ENCODE measurements at regions not wholly inside any gene's neighbourhood (a gene's known extent, or its start where the extent isn't known, plus 50 kb on each side); places are given as distances from the start of the nearest gene placed in this dataset.

DNA sequence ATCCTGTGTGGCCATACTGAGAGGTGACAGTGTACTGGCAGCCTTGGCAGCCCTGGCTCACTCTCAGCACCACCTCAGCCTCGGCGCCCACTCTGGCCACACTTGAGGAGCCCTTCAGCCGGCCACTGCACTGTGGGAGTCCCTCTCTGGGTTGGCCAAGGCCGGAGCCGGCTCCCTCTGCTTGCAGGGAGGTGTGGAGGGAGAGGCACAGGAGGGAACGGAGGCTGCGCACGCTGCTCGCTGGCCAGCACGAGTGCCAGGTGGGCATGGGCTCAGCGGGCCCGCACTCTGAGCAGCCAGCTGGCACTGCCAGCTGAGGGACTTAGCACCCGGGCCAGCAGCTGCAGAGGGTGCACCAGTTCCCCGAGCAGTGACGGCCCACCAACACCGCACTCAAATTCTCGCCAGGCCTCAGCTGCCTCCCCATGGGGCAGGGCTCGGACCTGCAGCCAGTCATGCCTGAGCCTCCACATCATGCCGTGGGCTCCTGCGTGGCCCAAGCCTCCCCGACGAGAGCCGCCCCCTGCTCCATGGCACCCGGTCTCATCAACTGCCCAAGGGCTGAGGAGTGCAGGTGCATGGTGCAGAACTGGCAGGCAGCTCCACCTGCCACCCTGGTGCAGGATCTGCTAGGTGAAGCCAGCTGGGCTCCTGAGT is 184.4 kb upstream of the TOX3 start:
- FAIRE-seq: no peak

DNA sequence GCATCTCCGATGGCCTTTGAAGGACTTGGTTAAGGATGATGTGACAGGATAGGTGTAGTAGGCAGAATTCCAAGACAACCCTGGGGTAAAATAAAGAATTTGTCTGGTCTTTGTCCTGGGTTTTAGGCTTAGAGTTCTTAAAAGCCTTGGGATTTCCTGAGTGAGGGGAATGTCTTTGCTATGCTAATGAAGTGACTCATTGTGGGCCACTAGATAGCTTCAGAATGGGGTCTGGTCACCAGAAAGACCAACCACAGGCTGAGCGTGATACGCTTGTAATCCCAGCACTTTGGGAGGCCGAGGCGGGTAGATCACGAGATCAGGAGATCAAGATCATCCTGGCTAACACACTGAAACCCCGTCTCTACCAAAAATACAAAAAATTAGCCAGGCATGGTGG is 182.8 kb upstream of the TOX3 start:
- H3K36me3 ChIP-seq (ENCODE audit: insufficient read depth, low read length): no peaks in the 10 kb centered on the region
- Mint-ChIP-seq H3K36me3 (ENCODE audit: low read depth, unreplicated experiment) (no peaks in the 10 kb centered on the region), H3K4me3 (ENCODE audit: unreplicated experiment) (no peak overlapping the region), H3K4me1 (ENCODE audit: low read depth, unreplicated experiment) (no peaks in the 10 kb centered on the region), H3K27me3 (ENCODE audit: low read depth, unreplicated experiment) (no peaks in the 10 kb centered on the region), H3K9me3 (ENCODE audit: unreplicated experiment) (peaks cover 5% of the 10 kb centered on the region), H3K27ac (ENCODE audit: unreplicated experiment) (no peak overlapping the region)
- H2AFZ ChIP-seq (ENCODE audit: low read depth, low read length): no peak overlapping the region
- no peak for TF ChIP-seq EZH2 (IDR thresholded peaks at IDR 0.05; ENCODE audit: insufficient read depth, low read length)
- TF ChIP-seq, protein P1, sequence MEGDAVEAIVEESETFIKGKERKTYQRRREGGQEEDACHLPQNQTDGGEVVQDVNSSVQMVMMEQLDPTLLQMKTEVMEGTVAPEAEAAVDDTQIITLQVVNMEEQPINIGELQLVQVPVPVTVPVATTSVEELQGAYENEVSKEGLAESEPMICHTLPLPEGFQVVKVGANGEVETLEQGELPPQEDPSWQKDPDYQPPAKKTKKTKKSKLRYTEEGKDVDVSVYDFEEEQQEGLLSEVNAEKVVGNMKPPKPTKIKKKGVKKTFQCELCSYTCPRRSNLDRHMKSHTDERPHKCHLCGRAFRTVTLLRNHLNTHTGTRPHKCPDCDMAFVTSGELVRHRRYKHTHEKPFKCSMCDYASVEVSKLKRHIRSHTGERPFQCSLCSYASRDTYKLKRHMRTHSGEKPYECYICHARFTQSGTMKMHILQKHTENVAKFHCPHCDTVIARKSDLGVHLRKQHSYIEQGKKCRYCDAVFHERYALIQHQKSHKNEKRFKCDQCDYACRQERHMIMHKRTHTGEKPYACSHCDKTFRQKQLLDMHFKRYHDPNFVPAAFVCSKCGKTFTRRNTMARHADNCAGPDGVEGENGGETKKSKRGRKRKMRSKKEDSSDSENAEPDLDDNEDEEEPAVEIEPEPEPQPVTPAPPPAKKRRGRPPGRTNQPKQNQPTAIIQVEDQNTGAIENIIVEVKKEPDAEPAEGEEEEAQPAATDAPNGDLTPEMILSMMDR (IDR thresholded peaks at IDR 0.05; ENCODE audit: insufficient read depth, low read depth, low read length): no peak
- H3K27me3 ChIP-seq (ENCODE audit: insufficient read depth, low read length): no peaks in the 10 kb centered on the region
- DNase-seq (ENCODE audit: low read depth) (no peak), FAIRE-seq (no peak)
- H3K4me1 ChIP-seq (ENCODE audit: insufficient read depth, low read length): no peaks in the 10 kb centered on the region
- no peaks in the 10 kb centered on the region for H3K9me3 ChIP-seq (ENCODE audit: insufficient read depth, low read depth, low read length)
- H3K79me2 ChIP-seq (ENCODE audit: insufficient read depth, low read length): no peaks in the 10 kb centered on the region
- no peak overlapping the region for H3K4me2 ChIP-seq (ENCODE audit: low read length)
- H4K20me1 ChIP-seq (ENCODE audit: insufficient read depth, low read length): no peaks in the 10 kb centered on the region
- no peak overlapping the region for H3K27ac ChIP-seq (ENCODE audit: low read depth, low read length)
- H3K9ac ChIP-seq (ENCODE audit: low read length): no peak overlapping the region
- no peak overlapping the region for H3K4me3 ChIP-seq (ENCODE audit: insufficient read depth, low read depth, low read length)

More for the DNA sequence above, 184.4 kb upstream of the TOX3 start:
- Mint-ChIP-seq H3K27me3 (ENCODE audit: low read depth, unreplicated experiment) (peaks cover 5% of the 10 kb centered on the region), H3K27ac (ENCODE audit: unreplicated experiment) (no peak overlapping the region), H3K36me3 (ENCODE audit: low read depth, unreplicated experiment) (no peaks in the 10 kb centered on the region), H3K9me3 (ENCODE audit: unreplicated experiment) (peaks cover 5% of the 10 kb centered on the region), H3K4me1 (ENCODE audit: low read depth, unreplicated experiment) (no peaks in the 10 kb centered on the region), H3K4me3 (ENCODE audit: unreplicated experiment) (no peak overlapping the region)
- no peaks in the 10 kb centered on the region for H3K9me3 ChIP-seq (ENCODE audit: insufficient read depth, low read depth, low read length)
- no peak overlapping the region for H3K4me3 ChIP-seq (ENCODE audit: insufficient read depth, low read depth, low read length)
- H3K36me3 ChIP-seq (ENCODE audit: insufficient read depth, low read length): no peaks in the 10 kb centered on the region
- no peaks in the 10 kb centered on the region for H3K27me3 ChIP-seq (ENCODE audit: insufficient read depth, low read length)
- no peak for DNase-seq (ENCODE audit: low read depth)
- H3K9ac ChIP-seq (ENCODE audit: low read length): no peak overlapping the region
- no peak overlapping the region for H3K27ac ChIP-seq (ENCODE audit: low read depth, low read length)
- H3K4me2 ChIP-seq (ENCODE audit: low read length): no peak overlapping the region
- no peaks in the 10 kb centered on the region for H3K79me2 ChIP-seq (ENCODE audit: insufficient read depth, low read length)
- H2AFZ ChIP-seq (ENCODE audit: low read depth, low read length): no peak overlapping the region
- H4K20me1 ChIP-seq (ENCODE audit: insufficient read depth, low read length): no peaks in the 10 kb centered on the region
- TF ChIP-seq, protein P1 (IDR thresholded peaks at IDR 0.05; ENCODE audit: insufficient read depth, low read depth, low read length): no peak
- TF ChIP-seq EZH2 (IDR thresholded peaks at IDR 0.05; ENCODE audit: insufficient read depth, low read length): no peak
- H3K4me1 ChIP-seq (ENCODE audit: insufficient read depth, low read length): no peaks in the 10 kb centered on the region

DNA sequence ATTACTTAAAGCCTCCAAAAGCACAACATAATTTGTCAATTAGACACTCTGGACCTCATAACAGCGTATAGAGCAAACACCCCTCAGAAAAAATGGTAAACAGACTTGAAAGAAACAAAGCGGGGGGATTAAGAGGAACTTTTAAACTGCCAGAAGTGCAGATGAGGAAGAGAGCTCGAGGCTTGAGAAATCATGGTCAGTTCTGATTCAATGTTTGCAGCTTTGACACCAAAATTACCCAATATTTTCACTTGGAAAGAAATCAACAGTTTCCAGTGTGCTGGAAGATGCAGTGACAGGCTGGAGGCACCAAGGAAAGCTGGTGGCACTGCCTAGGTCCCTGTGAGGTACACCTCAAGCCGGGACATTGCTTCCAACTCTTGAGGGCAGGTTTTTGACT is 180.9 kb upstream of the TOX3 start:
- H3K4me1 ChIP-seq (ENCODE audit: insufficient read depth, low read length): no peaks in the 10 kb centered on the region
- TF ChIP-seq, protein P1 (IDR thresholded peaks at IDR 0.05; ENCODE audit: insufficient read depth, low read depth, low read length): no peak
- TF ChIP-seq EZH2 (IDR thresholded peaks at IDR 0.05; ENCODE audit: insufficient read depth, low read length): no peak
- H4K20me1 ChIP-seq (ENCODE audit: insufficient read depth, low read length): no peaks in the 10 kb centered on the region
- no peak overlapping the region for H3K4me2 ChIP-seq (ENCODE audit: low read length)
- H3K79me2 ChIP-seq (ENCODE audit: insufficient read depth, low read length): no peaks in the 10 kb centered on the region
- Mint-ChIP-seq H3K27ac (ENCODE audit: unreplicated experiment) (no peak overlapping the region), H3K36me3 (ENCODE audit: low read depth, unreplicated experiment) (no peaks in the 10 kb centered on the region), H3K9me3 (ENCODE audit: unreplicated experiment) (peaks cover 5% of the 10 kb centered on the region), H3K27me3 (ENCODE audit: low read depth, unreplicated experiment) (no peaks in the 10 kb centered on the region), H3K4me3 (ENCODE audit: unreplicated experiment) (no peak overlapping the region), H3K4me1 (ENCODE audit: low read depth, unreplicated experiment) (no peaks in the 10 kb centered on the region)
- H3K36me3 ChIP-seq (ENCODE audit: insufficient read depth, low read length): no peaks in the 10 kb centered on the region
- H3K27me3 ChIP-seq (ENCODE audit: insufficient read depth, low read length): no peaks in the 10 kb centered on the region
- H3K9me3 ChIP-seq (ENCODE audit: insufficient read depth, low read depth, low read length): no peaks in the 10 kb centered on the region
- no peak for DNase-seq (ENCODE audit: low read depth)
- FAIRE-seq: no peak
- H3K27ac ChIP-seq (ENCODE audit: low read depth, low read length): no peak overlapping the region
- H3K4me3 ChIP-seq (ENCODE audit: insufficient read depth, low read depth, low read length): no peak overlapping the region
- no peak overlapping the region for H3K9ac ChIP-seq (ENCODE audit: low read length)
- H2AFZ ChIP-seq (ENCODE audit: low read depth, low read length): no peak overlapping the region

Data from astrocyte (in vitro differentiated cells and primary cell).